ENCODE measurements at regions not wholly inside any gene's neighbourhood (a gene's known extent, or its start where the extent isn't known, plus 50 kb on each side); places are given as distances from the start of the nearest gene placed in this dataset.

DNA sequence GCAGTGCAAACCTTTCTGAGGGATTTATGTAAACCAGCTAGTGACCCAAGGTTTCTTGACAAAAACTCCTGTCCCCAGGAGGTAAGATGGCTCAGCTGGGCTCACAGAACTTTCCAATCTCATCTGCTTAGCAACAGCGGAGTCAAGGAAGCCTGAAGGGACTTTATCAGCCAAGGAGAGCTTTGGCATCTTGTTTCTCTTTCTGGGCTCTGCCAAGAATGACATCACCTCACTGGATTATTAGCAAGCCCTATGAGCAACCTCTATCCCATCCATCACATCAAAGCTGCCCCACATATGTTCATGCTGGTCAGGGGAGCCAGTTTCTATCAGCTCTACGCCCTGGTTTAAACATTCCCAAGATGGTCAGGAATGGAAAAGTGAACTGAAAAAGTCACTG is 461.3 kb downstream of the ENC1 start:
- H3K36me3 ChIP-seq (ENCODE audit: insufficient read depth in 1 of 2, low read depth in 1 of 2) = no peaks in the 10 kb centered on the region
- no peak overlapping the region for H3K4me3 ChIP-seq
- DNase-seq (no peak), ATAC-seq (peak; percentile 66 to 80 (median 78))
- intact Hi-C loops (cut with DNase I) = no loop called here
- TF ChIP-seq, protein P1, sequence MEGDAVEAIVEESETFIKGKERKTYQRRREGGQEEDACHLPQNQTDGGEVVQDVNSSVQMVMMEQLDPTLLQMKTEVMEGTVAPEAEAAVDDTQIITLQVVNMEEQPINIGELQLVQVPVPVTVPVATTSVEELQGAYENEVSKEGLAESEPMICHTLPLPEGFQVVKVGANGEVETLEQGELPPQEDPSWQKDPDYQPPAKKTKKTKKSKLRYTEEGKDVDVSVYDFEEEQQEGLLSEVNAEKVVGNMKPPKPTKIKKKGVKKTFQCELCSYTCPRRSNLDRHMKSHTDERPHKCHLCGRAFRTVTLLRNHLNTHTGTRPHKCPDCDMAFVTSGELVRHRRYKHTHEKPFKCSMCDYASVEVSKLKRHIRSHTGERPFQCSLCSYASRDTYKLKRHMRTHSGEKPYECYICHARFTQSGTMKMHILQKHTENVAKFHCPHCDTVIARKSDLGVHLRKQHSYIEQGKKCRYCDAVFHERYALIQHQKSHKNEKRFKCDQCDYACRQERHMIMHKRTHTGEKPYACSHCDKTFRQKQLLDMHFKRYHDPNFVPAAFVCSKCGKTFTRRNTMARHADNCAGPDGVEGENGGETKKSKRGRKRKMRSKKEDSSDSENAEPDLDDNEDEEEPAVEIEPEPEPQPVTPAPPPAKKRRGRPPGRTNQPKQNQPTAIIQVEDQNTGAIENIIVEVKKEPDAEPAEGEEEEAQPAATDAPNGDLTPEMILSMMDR (IDR thresholded peaks at IDR 0.05) = no peak
- 37 to 57% (median 43%) methylated on average over 2 of the region's 2 CpGs for WGBS, 3 donors
- H3K27me3 ChIP-seq (ENCODE audit: insufficient read depth in 3 of 3, low read length in 2 of 3) = no peaks in the 10 kb centered on the region
- H3K27ac ChIP-seq = no peak overlapping the region
- no peaks in the 10 kb centered on the region for H3K9me3 ChIP-seq
- H3K4me1 ChIP-seq = peaks cover 8% of the 10 kb centered on the region

DNA sequence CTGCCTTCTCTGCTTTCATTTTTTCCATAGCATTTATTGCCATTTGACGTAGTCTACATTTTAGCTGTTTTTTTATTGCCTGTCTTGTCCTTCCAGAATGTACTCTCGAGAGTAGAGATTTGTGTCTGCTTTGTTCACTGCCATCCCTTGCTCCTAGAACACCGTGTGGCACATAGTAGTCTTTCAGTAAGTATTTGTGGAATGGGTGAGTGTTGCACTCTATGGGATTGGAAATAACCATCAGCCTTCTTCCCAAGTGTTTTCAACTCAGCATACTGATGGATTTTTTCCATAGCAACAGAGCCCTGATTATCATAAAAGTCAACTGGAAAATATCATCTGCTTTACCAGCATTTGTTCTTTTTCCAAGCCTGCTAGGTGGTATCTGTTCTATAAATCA is 462.6 kb downstream of the ENC1 start:
- intact Hi-C loops (cut with DNase I) = no loop called here
- no peak overlapping the region for H3K27ac ChIP-seq
- WGBS, 3 donors = 89 to 93% (median 92%) methylated on average over 3 of the region's 3 CpGs
- DNase-seq (no peak), ATAC-seq (no peak)
- TF ChIP-seq, protein P1 (IDR thresholded peaks at IDR 0.05) = no peak
- H3K36me3 ChIP-seq (ENCODE audit: insufficient read depth in 1 of 2, low read depth in 1 of 2) = no peaks in the 10 kb centered on the region
- peaks cover 3% of the 10 kb centered on the region for H3K4me1 ChIP-seq
- H3K9me3 ChIP-seq = no peaks in the 10 kb centered on the region
- H3K27me3 ChIP-seq (ENCODE audit: insufficient read depth in 3 of 3, low read length in 2 of 3) = no peaks in the 10 kb centered on the region
- H3K4me3 ChIP-seq = no peak overlapping the region

DNA sequence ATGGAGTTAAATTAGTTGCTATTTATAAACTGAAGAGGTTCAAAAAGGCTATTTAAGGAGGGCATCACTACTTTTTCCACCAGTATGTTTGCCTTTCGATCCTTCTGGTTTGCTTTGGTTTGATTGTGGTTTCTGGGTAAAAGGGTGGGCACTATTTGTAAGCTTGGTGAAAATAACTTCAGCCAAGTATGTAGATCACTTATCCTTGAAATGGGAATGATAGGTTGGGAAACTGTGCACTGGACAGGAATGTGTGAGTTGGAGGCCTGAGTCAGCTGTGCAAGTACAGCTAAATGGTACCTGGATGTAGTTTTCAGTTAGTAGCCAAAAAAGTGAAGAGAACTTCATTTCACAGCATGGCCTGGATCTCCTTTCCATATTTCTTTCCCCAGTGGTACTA is 466.2 kb downstream of the ENC1 start:
- H3K4me3 ChIP-seq = no peak overlapping the region
- 77 to 86% (median 81%) methylated on average over 1 of the region's 1 CpG for WGBS, 3 donors
- no peak for DNase-seq
- intact Hi-C loops (cut with DNase I) = no loop called here
- TF ChIP-seq, protein P1 (IDR thresholded peaks at IDR 0.05) = no peak
- no peak for ATAC-seq
- H3K4me1 ChIP-seq = no peaks in the 10 kb centered on the region
- no peaks in the 10 kb centered on the region for H3K27me3 ChIP-seq (ENCODE audit: insufficient read depth in 3 of 3, low read length in 2 of 3)
- H3K27ac ChIP-seq = no peak overlapping the region
- H3K9me3 ChIP-seq = no peaks in the 10 kb centered on the region
- H3K36me3 ChIP-seq (ENCODE audit: insufficient read depth in 1 of 2, low read depth in 1 of 2) = no peaks in the 10 kb centered on the region

DNA sequence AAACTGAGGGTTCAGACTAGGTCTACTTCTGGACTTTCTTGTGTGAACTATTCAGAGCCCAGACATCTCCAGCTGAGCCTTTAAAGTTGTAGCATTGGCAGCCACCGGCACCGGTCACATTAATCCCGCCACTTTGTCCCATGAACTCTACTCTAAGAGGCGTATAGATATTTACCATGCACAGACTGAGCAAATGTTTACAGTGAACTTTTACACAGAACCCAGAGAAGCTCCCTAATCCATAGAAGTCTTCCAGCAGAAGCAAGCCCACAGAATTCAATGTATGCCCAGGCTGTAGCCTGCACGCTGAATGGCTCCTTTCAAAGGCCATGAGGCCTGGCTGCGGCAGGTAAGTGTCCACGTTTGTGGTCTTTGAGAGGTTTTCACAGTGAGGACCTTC is 466.9 kb downstream of the ENC1 start:
- 94 to 98% (median 94%) methylated on average over 7 of the region's 7 CpGs for WGBS, 3 donors
- ATAC-seq = no peak
- intact Hi-C loops (cut with DNase I) = no loop called here

DNA sequence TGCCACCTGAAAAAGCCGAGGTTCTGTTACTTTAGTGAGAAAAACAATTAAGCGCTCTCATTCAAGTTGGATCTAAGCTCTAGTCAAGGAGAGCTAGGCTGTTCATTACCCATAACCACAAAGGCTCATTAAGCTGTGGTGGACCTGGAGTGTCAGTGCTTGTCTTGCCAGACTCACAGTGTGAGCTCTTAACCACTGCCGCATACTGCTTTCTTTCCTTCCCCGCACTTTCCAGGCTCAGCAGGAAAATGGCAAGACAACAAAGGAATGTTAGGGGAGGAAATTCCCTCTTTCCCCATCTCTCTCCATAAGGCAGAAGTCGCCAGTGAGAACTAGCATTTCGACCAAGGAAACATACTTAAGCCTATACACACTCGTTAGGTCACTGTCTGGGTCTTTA is 467.3 kb downstream of the ENC1 start:
- H3K27ac ChIP-seq = no peak overlapping the region
- TF ChIP-seq, protein P1 (IDR thresholded peaks at IDR 0.05) = no peak
- DNase-seq = no peak
- WGBS, 3 donors = 92 to 94% (median 93%) methylated on average over 7 of the region's 7 CpGs
- no peaks in the 10 kb centered on the region for H3K9me3 ChIP-seq
- H3K36me3 ChIP-seq (ENCODE audit: insufficient read depth in 1 of 2, low read depth in 1 of 2) = no peaks in the 10 kb centered on the region
- no peaks in the 10 kb centered on the region for H3K4me1 ChIP-seq
- H3K4me3 ChIP-seq = no peak overlapping the region
- H3K27me3 ChIP-seq (ENCODE audit: insufficient read depth in 3 of 3, low read length in 2 of 3) = no peaks in the 10 kb centered on the region
- intact Hi-C loops (cut with DNase I) = no loop called here
- no peak for ATAC-seq

More for the DNA sequence above, 466.9 kb downstream of the ENC1 start:
- Histone ChIP-seq H3K36me3 (ENCODE audit: insufficient read depth in 1 of 2, low read depth in 1 of 2) (no peaks in the 10 kb centered on the region), H3K9me3 (no peaks in the 10 kb centered on the region), H3K4me3 (no peak overlapping the region), H3K27ac (no peak overlapping the region), H3K27me3 (ENCODE audit: insufficient read depth in 3 of 3, low read length in 2 of 3) (no peaks in the 10 kb centered on the region), H3K4me1 (no peaks in the 10 kb centered on the region)
- DNase-seq = no peak
- TF ChIP-seq, protein P1 (IDR thresholded peaks at IDR 0.05) = no peak
